Endothelial cell of umbilical vein (primary cell): ENCODE measurements at regions not wholly inside any gene's neighbourhood (a gene's known extent, or its start where the extent isn't known, plus 50 kb on each side); places are given as distances from the start of the nearest gene placed in this dataset.

ENCODE experiments used
- BruUV-seq: library from RNA; stranded (reverse); fragments of 400-500 nt; replicated peaks from 2 replicates; lab custom pipeline; 2021; lab: Mats Ljungman, UMichigan
- CTCF ChIA-PET: fragments of 300-600, 350-600 bp; sonication (Branson Sonifier 250); formaldehyde crosslinking; loops from one replicate; lab custom pipeline; 2021; ENCODE audit warnings: antibody characterized with exemption, inconsistent platforms; lab: Charles Lee
- POLR2A ChIA-PET: fragments of 300-600, 350-600 bp; sonication (Branson Sonifier 250); formaldehyde crosslinking; loops from one replicate; lab custom pipeline; 2021; ENCODE audit warnings: antibody characterized with exemption, inconsistent platforms; lab: Charles Lee
- DNase-seq: peaks from one replicate; pipeline ENCODE4 v3.0.0-alpha.2; 2011; ENCODE audit warnings: low read depth, low spot score
- FAIRE-seq: peaks from 2 replicates; lab custom pipeline; 2011; peaks lifted over from hg19 to GRCh38; lab: Jason Lieb, UNC
- H2AFZ ChIP-seq: 2 replicates; pipeline ENCODE4 v1.6.0; 2012; ENCODE audit warnings: low read depth, low read length, control low read depth, inconsistent platforms
- H3K27ac ChIP-seq: 2 replicates; pipeline ENCODE4 v1.5.1; 2011; ENCODE audit warnings: low read depth, mild to moderate bottlenecking, control low read depth, low read length, moderate library complexity; ENCODE audit not compliant: insufficient read depth
- H3K27me3 ChIP-seq, 2 experiments: 2 replicates each; pipeline versions ENCODE4 v1.6.0 to v1.6.1; 2011; ENCODE audit warnings: low read length in 2 of 2, mixed read lengths in 1 of 2; ENCODE audit not compliant: control insufficient read depth in 2 of 2, insufficient read depth in 2 of 2
- H3K36me3 ChIP-seq, 2 experiments: 2 replicates in 1 of 2; 3 replicates in 1 of 2; pipeline ENCODE4 v1.5.1; 2011; ENCODE audit warnings: low read length in 2 of 2, mild to moderate bottlenecking in 1 of 2, moderate library complexity in 1 of 2; ENCODE audit not compliant: control insufficient read depth in 2 of 2, insufficient read depth in 2 of 2; ENCODE audit errors: extremely low read depth in 1 of 2
- H3K4me1 ChIP-seq: 3 replicates; pipeline ENCODE4 v1.5.1; 2011; ENCODE audit warnings: mild to moderate bottlenecking, low read length; ENCODE audit not compliant: control insufficient read depth, insufficient read depth; ENCODE audit errors: extremely low read depth
- H3K4me2 ChIP-seq: 2 replicates; pipeline ENCODE4 v1.6.1; 2011; ENCODE audit warnings: low read length, control low read depth, mixed read lengths; ENCODE audit not compliant: insufficient read depth
- H3K4me3 ChIP-seq, 3 experiments: fragments of 200-600 bp in 1 of 3; sonication (generic), shearing (Covaris generic) in 1 of 3; replicated peaks in 1 of 3; 2 replicates each; pipeline ENCODE4 v1.5.1; 2011 to 2016; ENCODE audit warnings: control low read depth in 3 of 3, low read length in 3 of 3, mild to moderate bottlenecking in 2 of 3, inconsistent platforms in 1 of 3, low read depth in 1 of 3, moderate library complexity in 1 of 3; ENCODE audit not compliant: insufficient read depth in 1 of 3
- H3K79me2 ChIP-seq: 2 replicates; pipeline ENCODE4 v1.6.0; 2012; ENCODE audit warnings: low read length, inconsistent platforms; ENCODE audit not compliant: control insufficient read depth, insufficient read depth
- H3K9ac ChIP-seq: replicated peaks from 2 replicates; pipeline ENCODE3; 2011; ENCODE audit warnings: low read length, control low read depth; ENCODE audit not compliant: insufficient read depth; ENCODE audit errors: extremely low read depth
- H3K9me1 ChIP-seq: replicated peaks from 3 replicates; pipeline ENCODE4 v1.6.0; 2011; ENCODE audit warnings: mild to moderate bottlenecking, low read length; ENCODE audit not compliant: control insufficient read depth, insufficient read depth; ENCODE audit errors: extremely low read depth
- H3K9me3 ChIP-seq: replicated peaks from 2 replicates; pipeline ENCODE4 v1.5.1; 2012; ENCODE audit warnings: low read length, inconsistent platforms; ENCODE audit not compliant: control insufficient read depth, insufficient read depth
- H4K20me1 ChIP-seq: replicated peaks from 2 replicates; pipeline ENCODE3; 2011; ENCODE audit warnings: mild to moderate bottlenecking, low read length; ENCODE audit not compliant: control insufficient read depth, insufficient read depth; ENCODE audit errors: extremely low read depth
- EZH2 ChIP-seq: IDR thresholded peaks from 2 replicates; pipeline ENCODE4 v1.6.1; 2012; ENCODE audit warnings: borderline replicate concordance, low read depth, mild to moderate bottlenecking, moderate library complexity, low read length, inconsistent platforms; ENCODE audit not compliant: severe bottlenecking
- FOS ChIP-seq: IDR thresholded peaks from 2 replicates; pipeline ENCODE4 v1.6.1; 2011; ENCODE audit warnings: mild to moderate bottlenecking, low read length, moderate library complexity, borderline replicate concordance; ENCODE audit not compliant: insufficient read depth
- GATA2 ChIP-seq: IDR thresholded peaks from 2 replicates; pipeline ENCODE4 v1.7.0; 2011; ENCODE audit warnings: low read depth, mild to moderate bottlenecking, moderate library complexity, mixed read lengths, low read length; ENCODE audit not compliant: insufficient read length, insufficient read depth
- JUN ChIP-seq: IDR thresholded peaks from 2 replicates; pipeline ENCODE4 v1.6.1; 2011; ENCODE audit warnings: borderline replicate concordance, low read depth; ENCODE audit not compliant: insufficient read length, insufficient read depth
- MYC ChIP-seq: IDR thresholded peaks from one replicate; pipeline ENCODE4 v1.6.1; 2011; ENCODE audit warnings: mild to moderate bottlenecking, low read depth, low read length
- POLR2A ChIP-seq: IDR thresholded peaks from 2 replicates; pipeline ENCODE4 v1.6.1; 2012; ENCODE audit warnings: low read depth, mild to moderate bottlenecking, control low read depth, low read length
- POLR2AphosphoS5 ChIP-seq: IDR thresholded peaks from 2 replicates; pipeline ENCODE4 v1.6.1; 2012; ENCODE audit warnings: low read depth, mild to moderate bottlenecking, control low read depth, low read length, moderate library complexity; ENCODE audit not compliant: insufficient read depth
- dilution Hi-C: fragments of 300-500 bp; cut with MboI; formaldehyde crosslinking; loops from one replicate; pipeline ENCODE4 v1.15.0; 2019; ENCODE audit warnings: low sequenced_read_pairs; ENCODE audit not compliant: extremely low pct_ligation_motif_present
- intact Hi-C: fragments of 100-400 bp; cut with micrococcal nuclease; formaldehyde crosslinking; loops from one replicate; pipeline ENCODE4 v1.10.0; 2022
- TF ChIP-seq, protein P1 (sequence below): IDR thresholded peaks from 2 replicates; pipeline ENCODE4 v1.6.1; 2011; ENCODE audit not compliant: insufficient read depth, insufficient read length
- TF ChIP-seq, protein P2 (sequence below), 2 donors: IDR thresholded peaks; 1 replicate in 1 of 2; 2 replicates in 1 of 2; pipeline ENCODE4 v1.5.1; 2011; ENCODE audit warnings: low read length in 2 of 2, mild to moderate bottlenecking in 2 of 2, moderate library complexity in 2 of 2, control low read depth in 1 of 2, inconsistent platforms in 1 of 2, low read depth in 1 of 2; ENCODE audit not compliant: insufficient read depth in 1 of 2; ENCODE audit errors: extremely low read depth in 1 of 2

DNA sequence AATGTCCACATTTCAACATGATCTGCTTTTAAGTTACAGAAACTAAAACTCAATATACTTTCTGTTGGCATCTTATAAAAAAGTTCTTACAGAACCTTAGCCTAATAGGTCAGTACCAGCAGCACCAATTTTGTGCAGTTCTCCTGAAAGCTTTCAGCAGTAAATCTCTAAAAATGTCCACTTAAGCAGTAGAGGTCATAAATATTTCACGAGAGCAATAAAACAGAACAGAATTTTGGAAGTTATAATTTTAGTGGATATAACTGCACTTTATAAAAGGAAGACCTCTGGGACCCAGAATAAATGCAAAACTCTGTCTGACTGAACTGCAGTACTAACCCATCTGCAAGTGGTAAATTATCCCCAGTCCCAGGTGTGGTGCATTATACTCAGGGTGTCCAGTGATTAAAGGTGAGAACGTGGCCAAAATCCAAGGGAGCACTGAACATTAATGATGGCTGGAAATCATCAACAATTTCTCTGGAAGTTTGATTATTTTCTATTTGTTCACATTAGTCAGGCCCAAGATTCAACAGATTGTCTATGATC, 172.6 kb upstream of the RSPO3 start:
- FAIRE-seq (no peak), DNase-seq (no peak)
- H3K9ac ChIP-seq = no peak overlapping the region
- H3K9me3 ChIP-seq = no peaks in the 10 kb centered on the region
- ChIA-PET POLR2A (no interaction called here), CTCF (interaction anchor here (0.9 kb wide), 1 partner anchor 11 kb away, joined by 3 read pairs; no protein-coding TSS in a partner anchor)
- no peak overlapping the region for H3K4me2 ChIP-seq
- dilution Hi-C loops (no loop called here), intact Hi-C loops (no loop called here)
- no TSS peak for BruUV-seq
- no peak overlapping the region for H2AFZ ChIP-seq
- H3K79me2 ChIP-seq = no peaks in the 10 kb centered on the region
- TF ChIP-seq GATA2 (no peak), FOS (no peak), POLR2A (no peak), JUN (no peak), MYC (no peak), POLR2AphosphoS5 (no peak), EZH2 (no peak)
- TF ChIP-seq, protein P1, sequence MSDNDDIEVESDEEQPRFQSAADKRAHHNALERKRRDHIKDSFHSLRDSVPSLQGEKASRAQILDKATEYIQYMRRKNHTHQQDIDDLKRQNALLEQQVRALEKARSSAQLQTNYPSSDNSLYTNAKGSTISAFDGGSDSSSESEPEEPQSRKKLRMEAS = no peak
- TF ChIP-seq, protein P2, sequence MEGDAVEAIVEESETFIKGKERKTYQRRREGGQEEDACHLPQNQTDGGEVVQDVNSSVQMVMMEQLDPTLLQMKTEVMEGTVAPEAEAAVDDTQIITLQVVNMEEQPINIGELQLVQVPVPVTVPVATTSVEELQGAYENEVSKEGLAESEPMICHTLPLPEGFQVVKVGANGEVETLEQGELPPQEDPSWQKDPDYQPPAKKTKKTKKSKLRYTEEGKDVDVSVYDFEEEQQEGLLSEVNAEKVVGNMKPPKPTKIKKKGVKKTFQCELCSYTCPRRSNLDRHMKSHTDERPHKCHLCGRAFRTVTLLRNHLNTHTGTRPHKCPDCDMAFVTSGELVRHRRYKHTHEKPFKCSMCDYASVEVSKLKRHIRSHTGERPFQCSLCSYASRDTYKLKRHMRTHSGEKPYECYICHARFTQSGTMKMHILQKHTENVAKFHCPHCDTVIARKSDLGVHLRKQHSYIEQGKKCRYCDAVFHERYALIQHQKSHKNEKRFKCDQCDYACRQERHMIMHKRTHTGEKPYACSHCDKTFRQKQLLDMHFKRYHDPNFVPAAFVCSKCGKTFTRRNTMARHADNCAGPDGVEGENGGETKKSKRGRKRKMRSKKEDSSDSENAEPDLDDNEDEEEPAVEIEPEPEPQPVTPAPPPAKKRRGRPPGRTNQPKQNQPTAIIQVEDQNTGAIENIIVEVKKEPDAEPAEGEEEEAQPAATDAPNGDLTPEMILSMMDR (IDR thresholded peaks at IDR 0.05; ENCODE audit: extremely low read depth in 1 of 2, insufficient read depth in 1 of 2, low read depth in 1 of 2, low read length in 2 of 2) = no peak
- no peaks in the 10 kb centered on the region for H3K36me3 ChIP-seq
- no peak overlapping the region for H3K27ac ChIP-seq
- no peaks in the 10 kb centered on the region for H3K27me3 ChIP-seq
- H3K4me3 ChIP-seq = no peak overlapping the region
- H3K9me1 ChIP-seq = no peaks in the 10 kb centered on the region
- H3K4me1 ChIP-seq = no peaks in the 10 kb centered on the region
- H4K20me1 ChIP-seq = no peaks in the 10 kb centered on the region
